ENCODE measurements at regions not wholly inside any gene's neighbourhood (a gene's known extent, or its start where the extent isn't known, plus 50 kb on each side); places are given as distances from the start of the nearest gene placed in this dataset.
A peak's percentile ranks its signal among the peaks of the same experiment; 100 is the strongest.

DNA sequence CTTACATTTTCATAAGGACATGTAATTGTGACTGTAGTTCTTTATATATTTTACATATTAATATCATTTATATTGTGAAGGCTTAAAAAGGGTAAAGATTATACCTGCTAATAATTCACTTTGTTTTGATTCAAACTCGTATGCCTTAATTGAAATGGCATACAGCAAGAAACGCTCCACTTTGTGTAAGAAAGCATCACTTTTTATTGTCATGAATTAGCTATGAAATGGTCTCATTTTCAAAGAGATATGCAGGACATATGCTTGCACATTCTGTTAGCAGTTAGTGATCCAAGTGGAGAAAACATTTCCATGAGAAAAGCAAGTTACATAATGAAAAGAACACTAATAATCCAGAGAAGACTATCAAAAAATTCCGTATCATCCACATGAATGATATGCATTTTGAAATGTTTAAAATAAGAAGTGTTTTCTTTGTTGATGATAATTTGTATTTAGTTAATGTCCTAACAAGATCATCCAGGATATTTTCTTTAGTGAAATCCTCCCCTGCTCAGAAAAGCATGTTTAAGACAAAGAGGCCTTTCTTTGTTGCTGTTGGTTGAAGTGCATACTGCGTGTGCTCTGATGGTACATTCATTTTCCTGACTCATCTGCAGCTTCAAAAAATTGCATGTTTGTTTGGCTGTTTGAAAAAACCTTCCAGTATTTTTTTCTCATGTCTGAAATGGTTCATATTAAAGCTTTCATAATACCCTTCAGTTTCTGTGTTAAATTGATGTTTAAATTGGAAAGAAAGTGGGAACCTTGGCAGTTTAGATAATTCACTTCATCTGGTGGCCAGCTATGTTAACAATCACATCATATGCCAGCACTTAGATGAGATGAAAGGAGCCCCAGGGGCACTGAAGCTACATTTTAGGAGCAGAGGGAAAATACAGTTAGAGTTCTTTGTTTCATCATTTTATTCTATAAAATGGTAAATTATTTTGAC is 242.2 kb downstream of the CSNK1G3 start:
- Histone ChIP-seq H3K27ac (peak overlapping the region; percentile 43; the same call in 1 of the 2 replicates), H3K36me3 (ENCODE audit: insufficient read depth, low read length) (no peaks in the 10 kb centered on the region), H3K4me3 (no peak overlapping the region), H3K9ac (ENCODE audit: insufficient read length) (no peak overlapping the region), H3K9me3 (ENCODE audit: low read depth, low read length) (no peaks in the 10 kb centered on the region)
- DNase-seq (ENCODE audit: low read depth, low spot score), result no peak
- TF ChIP-seq POLR2AphosphoS5 (IDR thresholded peaks at IDR 0.05; ENCODE audit: borderline replicate concordance, low read depth, low read length) (no peak), EZH2 (IDR thresholded peaks at IDR 0.05) (no peak)

DNA sequence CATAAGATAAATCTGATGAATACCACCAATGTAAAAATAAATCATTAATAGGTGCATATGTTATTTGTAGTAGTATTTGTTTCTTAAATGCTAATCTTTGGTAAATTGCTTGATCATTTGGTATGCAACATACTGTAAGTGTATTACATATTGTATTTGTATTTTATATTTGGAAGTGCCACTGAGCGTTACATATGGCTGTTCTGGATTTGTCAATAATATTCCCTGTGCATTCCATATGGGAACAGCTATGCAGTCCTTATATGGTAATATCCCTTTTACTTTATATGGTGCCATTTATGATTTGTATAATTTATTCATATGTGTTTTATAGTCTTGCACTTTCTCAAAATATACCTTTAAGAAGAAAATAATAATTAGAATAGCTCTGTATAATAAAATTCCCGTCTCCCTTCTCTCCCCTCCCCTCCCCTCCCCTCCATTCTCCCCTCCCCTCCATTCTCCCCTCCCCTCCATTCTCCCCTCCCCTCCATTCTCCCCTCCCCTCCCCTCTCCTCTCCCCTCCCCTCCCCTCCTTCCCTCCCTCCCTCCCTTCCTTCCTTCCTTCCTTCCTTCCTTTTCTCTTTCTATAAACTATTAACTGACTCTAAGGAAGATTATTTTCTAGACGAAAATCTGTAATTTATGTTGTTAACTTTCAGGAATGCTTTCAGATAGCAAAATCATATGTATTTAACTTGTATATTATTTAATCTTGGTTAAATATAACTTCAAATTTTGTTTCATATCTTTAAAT is 241.4 kb downstream of the CSNK1G3 start:
- H3K9me3 ChIP-seq (ENCODE audit: low read depth, low read length), result no peaks in the 10 kb centered on the region
- no peak overlapping the region for H3K27ac ChIP-seq
- no peak overlapping the region for H3K9ac ChIP-seq (ENCODE audit: insufficient read length)
- DNase-seq (ENCODE audit: low read depth, low spot score), result no peak
- TF ChIP-seq POLR2AphosphoS5 (IDR thresholded peaks at IDR 0.05; ENCODE audit: borderline replicate concordance, low read depth, low read length) (no peak), EZH2 (IDR thresholded peaks at IDR 0.05) (no peak), FOXP2 (optimal IDR thresholded peaks at IDR 0.05; ENCODE audit: control extremely low read depth, extremely low read length, insufficient read depth) (no peak)
- H3K4me3 ChIP-seq, result no peak overlapping the region
- no peaks in the 10 kb centered on the region for H3K36me3 ChIP-seq (ENCODE audit: insufficient read depth, low read length)

DNA sequence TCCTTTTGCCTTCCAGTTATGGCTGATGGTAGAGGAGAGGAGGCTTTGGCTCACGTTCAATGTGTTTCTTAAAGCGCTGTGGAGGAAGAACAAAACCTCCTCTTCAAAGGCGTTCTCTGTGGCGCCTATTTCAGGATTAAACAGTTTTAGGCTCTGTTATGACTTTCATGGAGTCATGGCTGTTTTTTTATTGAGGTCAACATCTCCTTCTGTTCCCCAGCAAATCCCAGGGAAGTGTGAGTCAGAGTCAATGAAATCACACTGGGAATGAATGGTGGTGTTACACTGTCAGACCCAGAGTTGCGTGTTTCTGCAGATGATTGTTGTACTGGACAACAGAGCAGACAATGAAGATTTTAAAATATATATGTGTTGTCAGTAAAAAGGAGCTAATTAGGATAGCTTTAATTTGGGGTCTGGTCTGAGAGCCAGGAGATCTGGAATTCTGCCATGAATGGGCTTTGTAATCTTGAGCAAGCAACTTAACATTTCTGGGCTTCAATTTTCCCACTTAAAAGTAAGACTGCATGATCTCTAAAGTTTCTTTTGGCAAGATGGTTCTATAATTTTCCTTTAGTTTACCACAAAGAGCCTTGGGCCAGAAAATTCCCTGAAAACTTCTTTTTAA is 240.7 kb downstream of the CSNK1G3 start:
- H3K4me3 ChIP-seq, result no peak overlapping the region
- H3K27ac ChIP-seq, result no peak overlapping the region
- no peaks in the 10 kb centered on the region for H3K9me3 ChIP-seq (ENCODE audit: low read depth, low read length)
- no peaks in the 10 kb centered on the region for H3K36me3 ChIP-seq (ENCODE audit: insufficient read depth, low read length)
- no peak for DNase-seq (ENCODE audit: low read depth, low spot score)
- TF ChIP-seq EZH2 (IDR thresholded peaks at IDR 0.05) (no peak), POLR2AphosphoS5 (IDR thresholded peaks at IDR 0.05; ENCODE audit: borderline replicate concordance, low read depth, low read length) (no peak), FOXP2 (optimal IDR thresholded peaks at IDR 0.05; ENCODE audit: control extremely low read depth, extremely low read length, insufficient read depth) (no peak)
- H3K9ac ChIP-seq (ENCODE audit: insufficient read length), result no peak overlapping the region

DNA sequence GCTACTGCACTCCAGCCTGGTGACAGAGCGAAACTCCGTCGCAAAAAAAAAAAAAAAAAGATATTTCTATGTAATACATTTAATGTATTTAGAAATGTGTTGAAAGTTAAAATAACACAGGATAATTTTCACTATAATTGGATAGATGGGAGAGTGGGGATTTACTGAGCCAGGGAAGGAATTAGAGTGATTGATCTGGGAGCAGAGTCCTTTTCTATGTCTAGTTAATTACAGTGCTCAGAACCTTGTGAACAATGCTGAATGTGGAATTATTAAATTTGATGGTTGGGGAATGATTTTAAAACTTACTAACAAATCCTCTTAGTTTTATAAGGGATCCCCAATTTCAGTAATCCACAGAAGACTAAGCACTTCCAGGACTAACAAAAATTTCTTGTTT is 239.7 kb downstream of the CSNK1G3 start:
- Histone ChIP-seq H3K9me3 (ENCODE audit: low read depth, low read length) (no peaks in the 10 kb centered on the region), H3K27ac (no peak overlapping the region), H3K9ac (ENCODE audit: insufficient read length) (no peak overlapping the region), H3K36me3 (ENCODE audit: insufficient read depth, low read length) (no peaks in the 10 kb centered on the region), H3K4me3 (no peak overlapping the region)
- TF ChIP-seq FOXP2 (optimal IDR thresholded peaks at IDR 0.05; ENCODE audit: control extremely low read depth, extremely low read length, insufficient read depth) (no peak), EZH2 (IDR thresholded peaks at IDR 0.05) (no peak)
- no peak for DNase-seq (ENCODE audit: low read depth, low spot score)

DNA sequence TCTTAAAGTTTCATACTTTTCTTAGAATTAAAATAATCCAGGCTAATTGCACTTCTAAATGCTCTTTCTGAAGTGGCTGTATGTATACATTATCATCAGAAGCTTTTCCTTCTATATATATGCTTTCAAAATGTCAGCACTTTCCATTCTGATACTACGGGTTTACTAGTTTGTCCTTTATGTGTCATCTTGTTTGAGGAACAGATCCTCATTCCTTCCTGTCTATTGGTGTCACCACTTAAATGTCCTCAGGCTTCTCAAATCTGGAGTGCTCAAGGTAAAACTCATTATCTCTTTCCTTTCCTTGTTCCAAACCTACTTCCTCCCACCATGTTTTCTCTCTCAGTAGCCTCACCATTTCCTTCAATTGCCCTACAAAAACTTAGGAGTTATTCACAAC is 236.3 kb downstream of the CSNK1G3 start:
- Histone ChIP-seq H3K27ac (no peak overlapping the region), H3K4me3 (no peak overlapping the region), H3K9me3 (ENCODE audit: low read depth, low read length) (no peaks in the 10 kb centered on the region), H3K36me3 (ENCODE audit: insufficient read depth, low read length) (no peaks in the 10 kb centered on the region), H3K9ac (ENCODE audit: insufficient read length) (no peak overlapping the region)
- DNase-seq (ENCODE audit: low read depth, low spot score), result no peak
- TF ChIP-seq EZH2 (IDR thresholded peaks at IDR 0.05) (no peak), FOXP2 (optimal IDR thresholded peaks at IDR 0.05; ENCODE audit: control extremely low read depth, extremely low read length, insufficient read depth) (no peak), POLR2AphosphoS5 (IDR thresholded peaks at IDR 0.05; ENCODE audit: borderline replicate concordance, low read depth, low read length) (no peak)

DNA sequence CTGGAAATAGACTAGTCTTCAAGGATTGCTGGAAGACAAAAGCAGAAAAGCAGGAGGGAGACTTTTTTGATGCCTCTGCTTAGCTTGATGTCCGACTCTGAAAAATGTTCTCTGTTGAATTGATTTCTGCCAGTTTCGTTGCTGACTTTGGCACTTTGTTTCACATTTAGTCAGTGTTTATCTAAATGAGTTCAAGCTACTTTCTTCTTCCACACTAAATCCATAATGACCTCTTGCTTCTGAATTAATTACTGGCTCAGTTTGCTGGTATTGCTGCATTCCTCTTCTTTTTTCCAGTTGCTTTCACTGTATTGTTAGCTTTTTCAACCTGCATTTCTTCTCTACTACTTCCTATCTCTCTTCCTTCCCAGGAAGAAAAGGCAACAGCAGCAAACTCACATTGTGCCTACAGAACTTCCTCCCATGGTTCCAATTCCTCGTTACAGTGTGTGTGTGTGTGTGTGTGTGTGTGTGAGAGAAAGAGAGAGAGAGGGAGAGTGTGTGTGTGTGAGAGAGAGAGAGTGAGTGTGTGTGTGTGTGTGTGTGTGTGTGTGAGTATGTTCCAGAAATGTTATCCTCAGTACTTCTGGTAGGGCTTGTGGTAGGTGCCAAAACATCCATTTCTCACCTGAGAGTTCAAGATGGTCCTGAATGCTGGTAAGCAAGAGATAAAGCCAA is 234.8 kb downstream of the CSNK1G3 start:
- Histone ChIP-seq H3K4me3 (no peak overlapping the region), H3K9ac (ENCODE audit: insufficient read length) (no peak overlapping the region), H3K9me3 (ENCODE audit: low read depth, low read length) (no peaks in the 10 kb centered on the region), H3K27ac (no peak overlapping the region), H3K36me3 (ENCODE audit: insufficient read depth, low read length) (no peaks in the 10 kb centered on the region)
- TF ChIP-seq POLR2AphosphoS5 (IDR thresholded peaks at IDR 0.05; ENCODE audit: borderline replicate concordance, low read depth, low read length), result no peak
- TF ChIP-seq EZH2 (IDR thresholded peaks at IDR 0.05), result no peak
- TF ChIP-seq FOXP2 (optimal IDR thresholded peaks at IDR 0.05; ENCODE audit: control extremely low read depth, extremely low read length, insufficient read depth), result no peak
- no peak for DNase-seq (ENCODE audit: low read depth, low spot score)

DNA sequence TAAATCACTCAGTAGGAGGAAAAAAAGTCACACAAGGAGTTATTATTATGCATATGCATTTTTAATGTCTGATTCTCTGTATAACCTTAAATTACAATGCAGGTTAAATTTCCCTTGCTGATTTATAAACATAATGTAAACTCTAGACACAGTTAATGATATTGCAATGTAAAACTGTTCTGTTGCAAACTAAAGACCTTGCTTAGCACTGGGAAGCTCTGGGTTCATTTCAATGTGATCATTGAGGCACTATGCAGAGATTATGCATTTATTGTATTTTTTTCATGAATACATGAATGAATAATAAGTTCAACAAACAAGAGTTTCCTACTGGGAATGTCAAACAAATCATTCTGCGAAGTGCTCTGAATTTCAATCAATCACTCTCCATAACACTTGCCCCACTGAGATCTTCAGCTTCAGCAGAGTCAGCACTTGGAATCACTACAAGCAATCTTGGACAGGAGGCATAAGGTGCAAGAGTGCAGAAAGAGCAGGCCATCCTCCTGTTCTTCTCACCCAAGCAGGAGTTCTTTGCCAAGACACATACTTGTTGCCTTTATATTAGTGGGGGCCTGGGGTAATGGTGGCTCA is 232.1 kb downstream of the CSNK1G3 start:
- Histone ChIP-seq H3K4me3 (no peak overlapping the region), H3K36me3 (ENCODE audit: insufficient read depth, low read length) (no peaks in the 10 kb centered on the region), H3K9me3 (ENCODE audit: low read depth, low read length) (no peaks in the 10 kb centered on the region), H3K9ac (ENCODE audit: insufficient read length) (no peak overlapping the region), H3K27ac (no peak overlapping the region)
- TF ChIP-seq FOXP2 (optimal IDR thresholded peaks at IDR 0.05; ENCODE audit: control extremely low read depth, extremely low read length, insufficient read depth), result no peak
- no peak for TF ChIP-seq POLR2AphosphoS5 (IDR thresholded peaks at IDR 0.05; ENCODE audit: borderline replicate concordance, low read depth, low read length)
- DNase-seq (ENCODE audit: low read depth, low spot score), result no peak
